ENCODE measurements at regions not wholly inside any gene's neighbourhood (a gene's known extent, or its start where the extent isn't known, plus 50 kb on each side); places are given as distances from the start of the nearest gene placed in this dataset.

- no peaks in the 10 kb centered on the region for H3K9me2 ChIP-seq (ENCODE audit: insufficient read depth, low read length)
- H3K27me3 ChIP-seq (ENCODE audit: insufficient read depth, low read depth, low read length), result no peaks in the 10 kb centered on the region
- no peak overlapping the region for H3K9ac ChIP-seq (ENCODE audit: low read length)
- H4K20me1 ChIP-seq (ENCODE audit: insufficient read depth), result no peaks in the 10 kb centered on the region
- no peak overlapping the region for H3K4me2 ChIP-seq (ENCODE audit: low read length)
- no peak overlapping the region for H3K4me3 ChIP-seq (ENCODE audit: low read length)
- no peaks in the 10 kb centered on the region for H3F3A ChIP-seq (ENCODE audit: insufficient read depth, low read length, poor library complexity, severe bottlenecking)
- no peaks in the 10 kb centered on the region for H3K79me2 ChIP-seq (replicated peaks; ENCODE audit: insufficient read depth, low read length)
- H3K27ac ChIP-seq (ENCODE audit: low read length), result no peak overlapping the region
- H3K9me3 ChIP-seq (ENCODE audit: low read length), result no peaks in the 10 kb centered on the region
- no peak overlapping the region for H2AFZ ChIP-seq (ENCODE audit: low read depth, low read length)
- H3K36me3 ChIP-seq (ENCODE audit: insufficient read depth, low read length), result no peaks in the 10 kb centered on the region
- no peak for TF ChIP-seq MXI1 (conservative IDR thresholded peaks at IDR 0.05; ENCODE audit: poor library complexity, severe bottlenecking)
- TF ChIP-seq REST (IDR thresholded peaks at IDR 0.05; ENCODE audit: borderline replicate concordance), result no peak
- no peak for TF ChIP-seq TAF1 (IDR thresholded peaks at IDR 0.05; ENCODE audit: low read depth)
- no peak for TF ChIP-seq CTCF (IDR thresholded peaks at IDR 0.05; ENCODE audit: poor library complexity, severe bottlenecking)
- TF ChIP-seq RAD21 (conservative IDR thresholded peaks at IDR 0.05), result no peak
Measured at GRCh38 chr20:2212456-2213015, 83.3 kb upstream of the TGM3 start.

GRCh38 chr20:2213401-2213800 lies 82.4 kb upstream of the TGM3 start:
- Histone ChIP-seq H4K20me1 (ENCODE audit: insufficient read depth) (no peaks in the 10 kb centered on the region), H3K9ac (ENCODE audit: low read length) (no peak overlapping the region), H3K79me2 (replicated peaks; ENCODE audit: insufficient read depth, low read length) (no peaks in the 10 kb centered on the region), H3K9me3 (ENCODE audit: low read length) (no peaks in the 10 kb centered on the region), H3K9me2 (ENCODE audit: insufficient read depth, low read length) (no peaks in the 10 kb centered on the region), H3F3A (ENCODE audit: insufficient read depth, low read length, poor library complexity, severe bottlenecking) (no peaks in the 10 kb centered on the region), H3K27me3 (ENCODE audit: insufficient read depth, low read depth, low read length) (no peaks in the 10 kb centered on the region), H3K27ac (ENCODE audit: low read length) (no peak overlapping the region), H3K36me3 (ENCODE audit: insufficient read depth, low read length) (no peaks in the 10 kb centered on the region), H2AFZ (ENCODE audit: low read depth, low read length) (no peak overlapping the region), H3K4me2 (ENCODE audit: low read length) (no peak overlapping the region), H3K4me3 (ENCODE audit: low read length) (no peak overlapping the region)
- no peak for TF ChIP-seq EP300 (conservative IDR thresholded peaks at IDR 0.05; ENCODE audit: poor library complexity, severe bottlenecking)
- TF ChIP-seq SMC3 (conservative IDR thresholded peaks at IDR 0.05; ENCODE audit: poor library complexity), result no peak
- TF ChIP-seq CTCF (IDR thresholded peaks at IDR 0.05; ENCODE audit: poor library complexity, severe bottlenecking), result no peak
- TF ChIP-seq POLR2AphosphoS5 (IDR thresholded peaks at IDR 0.05), result no peak
- TF ChIP-seq RAD21 (conservative IDR thresholded peaks at IDR 0.05), result no peak
- no peak for TF ChIP-seq TAF1 (IDR thresholded peaks at IDR 0.05; ENCODE audit: low read depth)
- no peak for TF ChIP-seq REST (IDR thresholded peaks at IDR 0.05; ENCODE audit: borderline replicate concordance)

Measured in neural cell (in vitro differentiated cells).